RWPE1 (cell line): ENCODE measurements at regions not wholly inside any gene's neighbourhood (a gene's known extent, or its start where the extent isn't known, plus 50 kb on each side); places are given as distances from the start of the nearest gene placed in this dataset.

Experiments
- CTCF ChIA-PET: fragments of 350-600 bp; sonication (Branson Sonifier 250); formaldehyde crosslinking; extraction: SDS; loops from one replicate; lab custom pipeline; 2021; lab: Yijun Ruan, JAX
- POLR2A ChIA-PET: fragments of 400-600 bp; formaldehyde crosslinking; extraction: SDS; loops from one replicate; lab custom pipeline; 2020; ENCODE audit warnings: antibody characterized with exemption; ENCODE audit not compliant: low non-redundant PET; lab: Yijun Ruan, JAX
- DNase-seq: peaks from one replicate; pipeline ENCODE4 v3.0.0; 2012; ENCODE audit warnings: low spot score
- H3K27ac ChIP-seq: fragments of 450-650 bp; 2 replicates; pipeline ENCODE4 v1.5.1; 2017
- TF ChIP-seq, protein P1 (sequence below): fragments of 450-650 bp; conservative IDR thresholded peaks from 2 replicates; pipeline ENCODE4 v1.5.1; 2017; ENCODE audit warnings: low read depth, mild to moderate bottlenecking

DNA sequence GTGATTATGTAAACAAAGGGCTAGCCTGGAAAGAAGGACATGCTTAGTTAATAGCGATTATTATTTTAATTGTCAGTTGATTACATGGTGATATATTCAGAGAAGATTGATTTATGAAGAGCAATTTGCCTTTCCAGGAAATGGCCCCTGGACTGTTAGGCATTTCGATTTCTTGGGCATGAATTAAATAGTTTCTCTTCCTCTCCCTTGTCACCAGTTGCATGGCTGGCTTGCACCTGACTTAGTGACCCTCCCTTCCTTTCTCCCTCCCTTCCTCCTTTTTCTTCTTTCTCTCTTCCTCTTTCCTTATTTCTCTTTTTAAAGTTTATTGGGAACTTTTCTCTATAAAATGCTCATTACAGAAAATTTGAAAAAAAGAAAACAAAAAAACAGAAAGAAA is 235.4 kb downstream of the CDC5L start:
- CTCF ChIA-PET = no interaction called here
- POLR2A ChIA-PET = no interaction called here
- TF ChIP-seq, protein P1, sequence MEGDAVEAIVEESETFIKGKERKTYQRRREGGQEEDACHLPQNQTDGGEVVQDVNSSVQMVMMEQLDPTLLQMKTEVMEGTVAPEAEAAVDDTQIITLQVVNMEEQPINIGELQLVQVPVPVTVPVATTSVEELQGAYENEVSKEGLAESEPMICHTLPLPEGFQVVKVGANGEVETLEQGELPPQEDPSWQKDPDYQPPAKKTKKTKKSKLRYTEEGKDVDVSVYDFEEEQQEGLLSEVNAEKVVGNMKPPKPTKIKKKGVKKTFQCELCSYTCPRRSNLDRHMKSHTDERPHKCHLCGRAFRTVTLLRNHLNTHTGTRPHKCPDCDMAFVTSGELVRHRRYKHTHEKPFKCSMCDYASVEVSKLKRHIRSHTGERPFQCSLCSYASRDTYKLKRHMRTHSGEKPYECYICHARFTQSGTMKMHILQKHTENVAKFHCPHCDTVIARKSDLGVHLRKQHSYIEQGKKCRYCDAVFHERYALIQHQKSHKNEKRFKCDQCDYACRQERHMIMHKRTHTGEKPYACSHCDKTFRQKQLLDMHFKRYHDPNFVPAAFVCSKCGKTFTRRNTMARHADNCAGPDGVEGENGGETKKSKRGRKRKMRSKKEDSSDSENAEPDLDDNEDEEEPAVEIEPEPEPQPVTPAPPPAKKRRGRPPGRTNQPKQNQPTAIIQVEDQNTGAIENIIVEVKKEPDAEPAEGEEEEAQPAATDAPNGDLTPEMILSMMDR = no peak
- H3K27ac ChIP-seq = no peak overlapping the region
- DNase-seq = no peak

DNA sequence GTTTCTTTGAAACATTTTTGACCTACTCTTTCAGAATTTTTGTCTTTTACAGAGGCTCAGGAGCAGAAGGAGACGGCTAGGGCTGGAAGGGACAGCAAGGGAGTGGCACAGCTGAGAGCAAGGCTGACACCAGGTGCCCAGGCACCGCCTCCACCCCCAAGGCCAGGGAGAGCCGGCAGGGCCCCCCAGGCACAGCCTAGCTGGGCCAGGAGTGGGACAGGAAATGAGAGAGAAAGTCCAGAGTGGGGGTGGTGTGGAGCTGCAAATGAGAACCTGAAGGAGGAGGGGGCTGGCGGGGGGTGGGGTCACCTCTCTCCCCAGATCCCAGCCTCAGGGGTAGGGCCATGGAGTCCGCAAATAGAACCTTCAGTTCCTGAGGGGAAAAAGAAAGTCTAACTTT is 236.7 kb downstream of the CDC5L start:
- no peak overlapping the region for H3K27ac ChIP-seq
- TF ChIP-seq, protein P1 = no peak
- ChIA-PET POLR2A (no interaction called here), CTCF (no interaction called here)
- no peak for DNase-seq

DNA sequence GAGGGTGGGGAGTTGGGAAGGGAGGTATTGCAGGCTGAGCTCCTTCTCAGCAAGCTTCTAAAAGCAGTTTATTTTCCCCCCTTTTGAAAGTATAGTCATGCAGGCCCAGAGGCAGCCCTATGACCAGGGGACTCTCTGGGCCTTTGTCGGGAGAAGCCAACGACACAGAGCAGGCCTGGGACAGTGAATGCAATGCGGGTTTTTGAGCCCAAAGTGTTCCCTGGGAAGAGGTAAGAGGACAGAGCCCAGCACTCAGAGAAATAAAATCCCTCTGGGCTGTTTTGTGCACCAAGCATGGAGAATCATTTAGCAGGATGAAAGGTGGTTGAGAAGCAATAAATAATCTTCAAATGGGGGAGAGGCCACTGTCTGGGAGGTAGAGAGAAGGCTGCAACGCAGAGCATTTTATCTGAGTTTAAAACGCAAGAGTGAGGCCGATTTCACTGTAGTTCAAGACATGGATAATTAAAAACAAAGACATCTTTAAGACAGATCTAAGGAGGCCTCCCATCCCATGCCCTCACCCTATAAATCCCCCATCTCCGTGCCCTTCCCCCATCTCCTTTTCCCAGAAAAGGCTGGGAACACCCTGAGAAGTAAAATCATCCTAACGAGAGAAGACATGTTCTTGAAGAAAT is 237.5 kb downstream of the CDC5L start:
- DNase-seq = no peak
- TF ChIP-seq, protein P1 = no peak
- POLR2A ChIA-PET = no interaction called here
- CTCF ChIA-PET = no interaction called here
- no peak overlapping the region for H3K27ac ChIP-seq

DNA sequence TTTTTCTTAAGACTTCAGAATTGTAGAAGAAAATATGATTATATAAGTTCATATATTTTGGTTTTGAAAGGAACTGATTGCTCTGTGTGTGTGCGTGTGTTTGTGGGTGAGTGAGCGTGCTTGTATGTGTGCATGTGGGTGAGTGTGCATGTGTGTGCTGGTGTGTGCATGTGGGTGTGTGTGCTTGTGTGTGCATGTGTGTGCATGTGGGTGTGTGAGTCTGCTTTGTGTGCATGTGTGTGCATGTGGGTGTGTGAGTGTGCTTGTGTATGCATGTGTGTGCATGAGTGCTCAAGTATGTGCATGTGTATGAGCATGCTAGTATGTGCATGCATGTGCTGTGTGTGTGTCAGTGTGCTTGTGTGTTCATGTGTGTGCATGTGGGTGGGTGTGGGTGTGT is 238.5 kb downstream of the CDC5L start:
- no peak for DNase-seq
- H3K27ac ChIP-seq = no peak overlapping the region
- ChIA-PET CTCF (no interaction called here), POLR2A (no interaction called here)
- TF ChIP-seq, protein P1 = no peak

DNA sequence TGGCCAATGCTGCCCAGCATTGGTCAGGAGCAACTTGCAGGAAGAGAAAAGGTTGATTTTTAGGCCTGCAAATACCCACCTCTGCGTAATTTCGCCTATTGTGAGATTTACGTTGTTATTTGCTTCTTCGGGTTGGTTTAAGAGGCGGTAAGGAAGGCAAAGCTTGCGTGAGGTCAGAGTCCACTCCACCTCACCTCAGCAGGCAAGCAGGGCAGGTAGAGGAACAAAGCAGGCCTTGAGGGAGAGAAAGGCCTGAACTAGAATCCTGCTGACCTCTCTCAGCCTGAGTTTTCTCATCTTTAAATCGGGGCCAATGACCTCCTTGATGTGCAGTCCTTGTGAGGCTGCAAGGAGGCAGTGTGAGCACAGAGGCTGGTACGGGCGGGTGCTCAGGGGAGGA is 239.1 kb downstream of the CDC5L start:
- CTCF ChIA-PET = no interaction called here

DNA sequence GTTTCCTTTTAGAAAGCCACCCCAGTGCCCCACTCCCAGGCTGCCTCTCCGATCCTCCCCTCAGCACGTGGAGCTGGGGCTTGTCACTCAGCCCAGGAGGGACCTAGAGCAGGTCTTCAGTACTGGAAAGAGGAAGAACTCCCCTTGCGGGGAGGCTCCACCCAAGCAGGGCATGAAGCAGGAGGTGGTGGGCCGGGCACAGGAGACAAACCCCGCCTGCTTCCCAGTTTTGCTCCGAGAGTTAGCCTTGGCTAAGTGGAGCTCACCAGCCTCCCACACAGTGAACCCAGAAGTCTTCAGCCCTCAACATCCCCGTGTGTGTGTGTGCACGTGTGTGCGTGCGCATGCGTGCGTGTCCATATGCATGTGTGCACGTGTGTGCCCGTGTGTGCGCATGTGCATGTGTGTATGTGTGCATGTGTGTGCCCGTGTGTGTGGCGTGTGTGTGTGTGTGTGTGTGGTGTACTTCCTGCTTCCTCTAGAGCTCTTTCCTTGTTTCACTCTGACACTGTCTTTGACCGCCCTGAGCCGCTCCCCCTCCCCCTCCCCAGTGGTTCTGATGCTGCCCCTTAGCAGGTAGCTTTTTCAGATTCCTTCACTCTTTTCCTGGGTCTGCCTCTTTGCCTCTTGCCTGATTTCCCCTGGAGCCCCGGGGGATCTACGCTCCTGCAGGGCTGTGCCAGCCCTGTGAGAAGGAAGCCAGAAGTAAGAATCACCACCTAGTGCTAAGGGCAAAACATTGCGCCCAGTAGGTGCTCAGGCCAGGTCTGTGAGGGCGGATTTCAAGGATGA is 239.8 kb downstream of the CDC5L start:
- ChIA-PET POLR2A (no interaction called here), CTCF (interaction anchor here (0.8 kb wide), 1 partner anchor 1087 kb away, joined by 3 read pairs; no protein-coding TSS in a partner anchor)
- TF ChIP-seq, protein P1 = no peak
- DNase-seq = no peak
- H3K27ac ChIP-seq = no peak overlapping the region

More for the DNA sequence above, 239.1 kb downstream of the CDC5L start:
- no peak for DNase-seq
- no peak overlapping the region for H3K27ac ChIP-seq
- POLR2A ChIA-PET = no interaction called here
- TF ChIP-seq, protein P1 = no peak
